GM18858 (cell line): ENCODE measurements at regions not wholly inside any gene's neighbourhood (a gene's known extent, or its start where the extent isn't known, plus 50 kb on each side); places are given as distances from the start of the nearest gene placed in this dataset.

Source experiments
- ATAC-seq: cut with Tn5 transposase; IDR thresholded peaks from one replicate; pipeline ENCODE4 v1.9.1; 2021; ENCODE audit not compliant: unreplicated experiment

DNA sequence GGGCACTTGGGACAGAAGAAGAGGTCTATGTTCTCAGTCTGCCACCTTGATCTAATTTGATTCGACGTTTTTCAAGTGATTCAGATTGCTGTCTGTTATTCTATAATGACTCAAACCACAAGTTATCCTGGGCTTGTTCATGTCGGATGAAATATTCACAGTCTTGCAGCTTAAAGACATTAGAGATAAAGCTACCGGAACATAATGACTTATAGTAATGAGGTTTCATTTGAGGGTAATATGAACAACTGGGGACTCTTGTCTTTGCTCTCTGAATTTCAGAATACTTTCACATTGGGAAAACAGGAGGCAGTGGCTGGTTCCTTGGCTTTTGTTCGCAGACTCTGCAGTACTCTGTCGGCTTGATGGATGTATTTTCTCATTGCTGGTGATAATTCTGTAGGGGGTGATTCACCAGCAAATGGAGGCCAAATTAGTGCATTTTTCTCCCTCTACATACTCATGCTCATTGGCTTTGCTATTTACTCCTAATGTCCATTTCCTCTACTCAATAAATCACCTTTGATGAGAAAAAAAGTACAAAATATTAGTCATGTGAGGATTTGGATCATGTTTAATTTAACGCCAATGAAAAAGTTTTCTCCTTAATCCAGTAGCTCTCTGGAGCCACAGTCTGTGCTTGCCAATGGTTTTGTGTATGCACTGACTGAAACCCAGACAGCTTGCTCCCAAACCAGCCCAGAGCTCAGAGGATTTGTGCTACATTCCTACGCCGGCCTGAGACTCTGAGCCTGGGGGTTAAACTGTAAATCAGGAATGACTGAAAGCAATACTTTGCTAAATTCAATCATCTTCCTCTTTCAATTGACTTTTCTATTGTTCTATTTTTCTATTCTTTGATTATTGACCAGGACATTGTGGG is 154.7 kb upstream of the ANKH start:
- ATAC-seq, result no peak

DNA sequence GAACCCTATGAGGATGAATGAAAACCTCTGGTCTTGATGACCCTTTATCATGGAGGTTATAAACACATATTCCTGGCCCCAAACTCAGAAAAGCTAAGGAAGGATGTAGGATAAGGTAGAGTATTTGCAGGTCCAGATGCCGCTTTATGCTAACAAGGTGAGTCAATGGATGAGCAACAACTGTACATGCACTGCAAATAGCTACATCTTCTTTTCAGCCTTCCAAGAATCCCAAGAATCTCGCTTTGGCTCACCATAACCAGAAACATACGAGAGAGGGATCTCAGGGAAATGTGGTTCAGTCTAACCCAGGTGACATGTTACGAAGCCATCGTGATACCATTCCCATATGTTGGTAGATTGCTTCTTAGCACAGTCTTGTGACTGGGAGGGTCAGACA is 152.3 kb upstream of the ANKH start:
- no peak for ATAC-seq

DNA sequence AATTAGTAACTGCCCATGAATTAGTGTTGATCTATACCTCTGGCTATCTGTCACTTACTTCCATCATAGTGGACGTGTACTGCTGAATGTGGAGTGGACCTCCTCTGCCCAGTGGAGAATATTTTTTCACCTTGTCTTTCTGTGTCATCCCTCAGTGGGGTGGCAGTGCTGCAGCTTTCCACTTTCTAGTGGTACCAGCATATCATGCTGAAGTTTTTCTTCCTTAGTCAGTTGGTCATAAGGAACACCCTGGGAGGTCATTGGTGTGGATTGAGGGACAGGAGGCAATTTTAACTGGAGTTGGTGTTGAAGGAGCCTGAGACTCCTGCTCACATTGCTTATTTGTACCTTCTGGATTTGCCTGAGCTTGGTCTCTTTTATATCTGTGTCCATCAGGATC is 151.7 kb upstream of the ANKH start:
- ATAC-seq, result no peak

DNA sequence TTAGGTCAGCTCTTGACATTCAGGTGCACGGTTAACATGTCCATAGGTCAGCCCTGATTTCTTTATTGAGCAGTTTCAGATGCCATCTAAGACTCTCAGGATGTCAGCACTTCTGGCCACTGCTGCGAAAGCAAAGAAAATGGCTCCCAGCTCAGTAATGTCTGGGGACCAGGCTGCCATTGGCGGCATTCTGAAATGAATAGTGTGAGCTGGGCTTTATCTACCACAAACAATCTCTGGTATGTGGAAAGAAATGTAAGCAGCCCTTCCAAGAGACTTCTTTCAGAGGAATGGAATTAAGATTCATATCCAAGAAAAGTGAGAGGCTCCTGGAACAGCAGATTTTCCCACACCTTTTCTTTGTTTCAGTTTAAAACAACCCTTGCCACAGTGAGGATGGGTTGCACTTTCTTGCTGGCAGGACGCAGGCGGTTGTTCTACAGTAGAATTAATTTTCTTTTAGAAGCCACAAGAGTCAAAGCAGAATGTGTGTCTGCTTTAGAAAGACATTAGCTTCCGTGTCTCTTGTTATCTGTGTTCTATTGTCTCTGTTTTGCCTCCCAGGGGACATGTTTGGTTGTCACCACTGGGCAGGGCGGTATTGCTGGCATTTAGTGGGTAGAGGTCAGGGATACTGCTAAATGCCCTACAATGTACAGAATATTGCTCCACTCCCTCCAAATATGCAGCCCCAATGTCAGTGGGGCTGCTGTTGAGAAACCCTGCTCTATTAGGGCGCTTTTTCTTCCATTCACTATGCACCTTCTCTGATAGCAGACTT is 149.9 kb upstream of the ANKH start:
- ATAC-seq, result no peak

DNA sequence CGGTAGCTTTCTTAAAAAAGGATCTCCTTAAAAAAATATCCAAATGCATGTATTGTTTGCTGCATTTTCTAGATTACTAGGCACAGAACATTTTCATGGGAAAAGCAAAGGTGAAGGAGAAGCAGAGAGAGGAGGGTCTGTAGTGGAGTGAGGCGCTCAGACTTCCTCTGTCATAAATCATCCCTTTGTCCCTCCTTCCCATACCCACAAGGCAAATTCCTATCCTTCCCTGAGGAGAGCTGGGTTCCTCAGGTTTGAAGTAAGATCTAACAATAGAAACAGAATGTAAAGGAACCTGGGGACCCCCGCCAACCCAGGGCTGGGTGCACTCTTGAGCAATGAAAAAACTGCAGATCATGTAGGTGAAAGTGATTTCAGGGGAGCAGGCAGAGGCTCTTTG is 149.2 kb upstream of the ANKH start:
- no peak for ATAC-seq

DNA sequence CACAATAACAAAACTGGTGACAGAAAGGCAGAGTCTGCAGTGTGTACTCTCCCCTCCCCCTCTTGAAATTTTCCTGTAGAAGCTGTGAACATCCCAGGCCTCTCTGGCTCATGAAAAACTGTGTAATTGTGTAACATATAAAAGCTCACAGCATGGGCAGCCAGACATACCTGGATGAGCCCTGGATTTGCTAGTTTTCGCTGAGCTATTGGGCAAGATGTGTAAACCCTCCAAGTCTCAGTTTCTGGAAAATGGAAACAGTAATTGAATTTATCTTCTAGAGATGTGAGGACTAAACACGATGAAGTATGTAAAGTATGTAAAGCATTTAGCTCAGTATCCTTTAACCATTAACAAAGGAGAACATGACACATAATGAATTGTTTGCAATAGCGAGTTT is 143.2 kb upstream of the ANKH start:
- no peak for ATAC-seq

DNA sequence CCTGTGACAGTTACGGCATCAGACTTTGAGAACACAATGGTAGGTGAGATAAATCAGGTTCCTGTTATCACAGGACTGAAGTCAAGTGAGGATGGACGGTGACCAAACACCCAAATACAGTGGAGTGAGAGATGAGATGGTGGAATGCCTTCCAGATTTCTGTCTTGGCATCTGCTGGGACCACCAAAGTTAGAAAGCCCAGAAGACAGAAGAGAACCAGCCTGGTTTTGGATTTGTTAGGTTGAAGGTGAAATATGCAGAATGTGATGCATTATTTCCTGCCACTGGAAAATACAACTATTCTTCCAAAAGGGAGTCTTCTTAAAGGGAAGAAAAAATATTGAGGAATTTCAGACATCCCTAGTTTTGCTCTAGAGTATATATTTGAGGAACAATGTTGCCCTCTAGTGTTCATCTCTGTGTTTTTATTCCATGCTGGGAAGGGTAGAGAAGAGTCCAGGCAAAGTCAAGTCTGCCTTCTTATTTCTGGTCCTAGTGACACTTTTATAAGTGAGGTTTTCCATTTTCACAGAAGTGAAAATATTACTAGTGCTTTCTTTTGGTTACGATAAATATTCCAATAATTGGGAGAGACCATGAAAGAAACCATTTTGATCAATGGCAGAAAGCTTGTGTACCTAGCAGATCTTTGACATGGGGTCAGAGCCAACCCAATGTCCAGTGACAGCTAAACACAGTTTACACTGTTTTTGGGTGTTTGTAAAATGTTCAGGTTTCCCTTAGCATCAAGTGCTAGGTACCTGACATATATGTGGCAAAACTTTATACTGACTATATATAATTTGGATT is 142.3 kb upstream of the ANKH start:
- no peak for ATAC-seq

DNA sequence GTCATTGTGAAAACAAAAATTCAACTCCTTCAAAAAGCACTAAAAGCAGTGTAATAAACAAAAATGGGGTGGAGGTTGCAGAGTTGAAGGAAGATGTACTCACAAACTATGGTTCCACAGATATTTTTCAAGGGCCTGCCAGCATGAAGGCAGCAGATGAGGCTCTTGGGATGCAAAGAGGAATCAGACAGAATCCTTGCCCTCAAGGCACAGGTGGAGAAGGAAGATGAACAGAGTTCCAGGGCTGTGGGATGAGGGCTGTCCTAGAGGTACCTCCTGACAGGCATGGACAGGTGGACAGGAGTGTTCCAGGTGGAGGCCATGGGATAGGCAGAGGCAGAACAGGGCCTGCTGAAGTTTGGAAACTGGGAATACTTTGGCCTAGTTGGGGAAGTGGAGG is 140.5 kb upstream of the ANKH start:
- no peak for ATAC-seq

DNA sequence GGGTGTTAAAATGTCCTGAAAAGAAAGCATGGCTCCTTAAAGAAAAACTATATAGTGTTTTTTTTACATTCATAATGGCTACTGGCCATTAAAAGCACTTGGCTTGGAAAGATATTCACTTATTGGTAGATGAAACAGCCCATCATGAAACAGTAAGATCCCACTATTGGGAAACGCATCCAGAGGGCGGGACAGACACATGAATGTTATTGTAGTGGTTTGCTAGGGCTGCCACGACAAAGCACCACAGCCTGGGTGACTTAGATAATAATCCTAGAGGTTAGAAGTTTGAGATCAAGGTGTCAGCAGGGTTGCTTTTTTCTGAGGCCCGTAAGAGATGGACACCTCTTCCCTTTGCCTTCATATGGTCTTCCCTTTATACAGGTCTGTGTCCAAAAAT is 139.4 kb upstream of the ANKH start:
- ATAC-seq, result no peak

DNA sequence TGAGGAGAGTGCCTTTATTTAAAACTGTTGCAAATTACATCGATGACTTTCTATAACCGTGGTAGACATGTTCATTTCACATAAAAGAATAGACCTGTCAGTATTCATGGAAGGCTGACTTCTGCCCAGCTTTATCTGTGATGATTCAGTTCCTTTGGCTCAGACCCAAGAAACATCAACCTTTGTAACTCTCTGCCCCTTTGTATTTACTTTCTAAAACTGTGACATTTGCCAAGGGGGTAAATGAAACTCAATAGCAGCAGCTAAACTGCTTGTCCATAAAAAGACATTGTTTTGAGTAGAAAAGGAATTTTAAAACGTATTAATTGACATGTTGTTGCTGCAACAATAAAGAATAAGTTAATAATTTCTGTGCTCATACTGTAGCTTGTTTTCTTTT is 137.8 kb upstream of the ANKH start:
- ATAC-seq, result no peak

DNA sequence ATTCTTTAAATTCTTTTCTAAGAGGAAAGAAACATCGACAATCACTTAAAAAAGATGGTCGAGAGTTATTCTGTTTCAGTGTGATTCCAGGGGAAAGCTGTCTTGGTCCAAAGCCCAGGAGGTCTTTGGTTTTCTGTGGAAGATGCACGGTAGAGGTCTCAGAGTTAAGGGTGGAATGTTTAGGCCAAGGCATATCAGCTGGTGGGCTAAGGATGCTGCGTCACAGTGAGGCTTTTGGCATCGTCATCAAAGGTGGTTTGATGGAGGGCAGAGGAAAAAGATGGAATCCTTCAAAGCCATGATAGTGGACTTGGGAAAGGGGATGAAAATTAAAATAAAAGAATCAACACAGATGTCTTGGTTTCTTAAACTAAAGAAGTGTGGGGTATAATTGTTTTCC is 137.3 kb upstream of the ANKH start:
- no peak for ATAC-seq

DNA sequence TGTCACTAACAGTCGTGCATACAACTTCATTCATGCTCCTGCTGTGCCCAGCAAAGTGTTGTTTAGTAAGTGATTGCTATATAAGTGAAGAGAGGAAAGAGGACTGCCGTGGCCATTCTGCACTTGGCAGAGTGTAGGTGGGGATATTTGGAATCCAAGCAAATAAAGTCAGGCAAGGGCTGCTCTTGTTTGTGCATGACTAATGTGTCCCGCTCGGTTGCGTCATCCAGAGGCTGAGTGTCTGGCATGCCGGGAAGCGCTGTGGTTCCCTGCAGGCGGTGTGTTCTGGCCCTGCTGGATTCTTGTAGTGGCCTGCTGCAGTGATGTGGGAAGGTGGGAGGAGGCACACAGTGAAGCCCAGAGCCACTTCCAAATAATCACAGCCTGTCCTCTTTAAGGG is 136.9 kb upstream of the ANKH start:
- no peak for ATAC-seq

DNA sequence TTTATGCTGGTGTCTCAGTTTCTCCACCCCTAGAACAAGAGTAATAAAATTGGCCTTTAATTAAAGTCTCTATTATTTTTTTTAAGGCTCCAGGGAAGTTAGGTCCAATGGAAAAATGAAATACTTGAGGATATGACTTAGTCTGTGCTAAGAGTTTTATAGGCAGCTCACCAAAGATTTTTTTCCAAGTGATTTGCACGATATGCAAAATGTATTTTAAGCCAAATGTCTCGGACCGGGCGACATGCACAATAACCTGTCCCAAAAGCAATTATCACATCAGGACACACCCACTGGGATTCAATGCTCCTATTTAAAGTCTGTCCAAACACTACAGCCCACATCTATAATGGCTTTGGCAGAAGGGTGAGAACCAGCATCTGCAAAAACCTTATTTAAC is 136.1 kb upstream of the ANKH start:
- ATAC-seq, result no peak

DNA sequence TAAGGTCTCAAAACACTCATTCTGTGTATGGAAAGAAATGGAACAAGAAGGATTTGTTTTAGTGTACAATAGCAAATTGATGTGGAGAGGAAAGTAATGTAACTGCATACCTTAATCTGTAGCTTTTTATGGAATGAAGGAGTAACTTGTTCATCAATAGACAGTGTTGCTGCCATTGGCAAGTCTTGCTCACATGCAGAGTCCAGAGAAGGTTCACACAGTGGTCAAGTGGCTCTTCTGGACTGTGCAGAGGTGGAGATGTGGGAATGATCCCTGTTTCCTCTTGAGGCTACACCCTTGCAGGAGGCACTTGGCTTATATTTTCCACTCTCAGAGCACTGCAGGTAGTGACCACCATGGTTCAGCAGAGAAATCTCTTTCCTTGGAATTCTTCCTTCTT is 132.9 kb upstream of the ANKH start:
- ATAC-seq, result no peak

DNA sequence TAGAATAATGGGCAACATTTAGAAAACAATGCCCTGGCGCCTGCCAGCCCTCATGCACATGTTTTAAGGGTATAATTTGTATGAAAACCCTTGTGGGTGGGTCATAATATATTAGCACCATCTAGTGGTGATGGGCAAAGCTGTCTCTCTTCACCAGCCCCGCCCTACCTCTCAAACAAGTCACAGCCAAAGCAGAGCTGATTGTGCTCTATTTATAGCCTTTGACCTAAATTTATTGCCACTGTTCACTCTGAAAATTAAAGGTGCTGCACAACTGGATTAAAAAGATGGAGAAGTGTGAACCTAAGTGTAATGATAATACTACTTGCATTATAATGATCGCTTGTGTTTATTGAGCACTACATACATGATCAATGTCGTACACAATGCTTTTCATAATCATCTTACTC is 131.9 kb upstream of the ANKH start:
- ATAC-seq, result peak; percentile 93

DNA sequence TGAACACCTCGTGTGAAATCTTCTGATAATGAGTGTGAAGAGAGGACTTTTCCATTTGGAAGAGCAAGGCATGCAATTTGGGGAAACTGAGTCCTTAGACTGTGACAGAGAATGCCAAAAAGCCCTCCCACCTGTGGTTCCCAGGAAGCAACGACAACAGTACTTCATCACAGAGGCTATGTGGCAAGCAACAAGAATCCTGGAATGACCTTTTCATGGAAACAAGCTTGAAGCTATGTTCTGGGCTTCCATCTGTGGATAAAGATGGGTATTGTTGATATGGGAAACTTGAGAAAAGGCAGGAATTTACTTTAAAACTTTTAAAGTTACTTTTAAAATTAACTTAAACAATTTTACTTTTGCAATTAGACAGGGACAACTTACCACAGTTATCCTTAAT is 131.2 kb upstream of the ANKH start:
- ATAC-seq, result no peak

DNA sequence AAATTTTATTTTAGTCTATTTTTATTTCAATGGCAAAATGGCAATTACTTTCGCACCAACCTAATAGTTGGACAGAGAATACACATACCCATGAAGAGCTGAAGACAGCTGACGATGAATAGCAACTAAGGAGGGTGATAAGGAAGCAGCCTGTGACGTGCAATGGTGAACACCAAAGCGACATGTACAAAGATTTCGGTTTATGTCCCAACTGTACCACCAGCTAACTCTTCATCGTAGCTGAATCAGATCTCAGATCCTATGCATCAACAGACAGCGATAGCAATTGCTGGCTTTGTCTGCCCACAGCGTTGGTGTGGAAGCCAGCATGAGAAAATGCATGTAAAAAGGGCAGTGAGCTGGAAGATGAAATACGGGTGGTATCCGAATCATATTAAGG is 130.6 kb upstream of the ANKH start:
- no peak for ATAC-seq

DNA sequence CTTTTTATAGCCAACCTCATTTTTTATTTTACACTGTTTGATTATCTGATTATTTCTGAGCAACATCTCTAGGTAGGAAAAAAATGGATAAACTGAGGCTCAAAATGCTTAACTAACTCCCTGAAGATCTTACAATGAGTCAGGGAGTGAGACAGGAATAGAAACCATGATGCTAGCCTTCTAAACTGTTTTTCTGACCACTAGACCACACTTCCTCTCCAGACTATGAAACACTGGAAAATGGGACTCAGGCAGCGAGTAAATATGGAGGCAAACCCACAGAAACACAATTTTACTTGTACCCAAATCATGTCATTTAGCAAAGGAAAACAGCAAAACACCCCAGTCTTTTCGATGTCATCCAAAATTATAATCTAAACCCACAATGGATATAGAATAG is 129.9 kb upstream of the ANKH start:
- ATAC-seq, result no peak

DNA sequence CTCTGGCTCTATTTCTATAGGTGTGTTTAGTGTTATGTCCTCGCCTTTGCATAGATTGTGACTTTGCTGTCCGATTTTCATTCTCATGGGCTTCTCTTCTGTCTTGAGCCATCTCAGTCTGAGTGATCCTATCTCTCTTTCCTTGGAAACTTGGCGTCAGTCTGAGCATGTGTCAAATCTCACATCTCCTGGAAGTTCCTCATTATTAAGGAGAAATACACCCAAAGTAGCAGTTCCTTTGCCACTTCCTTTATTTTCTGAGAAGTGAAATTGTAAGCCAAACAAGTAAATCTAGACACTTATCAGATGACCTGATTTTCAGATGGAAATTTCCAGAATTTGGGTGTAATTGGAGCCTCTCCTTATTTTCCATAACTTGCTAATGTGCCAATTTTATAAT is 126.9 kb upstream of the ANKH start:
- no peak for ATAC-seq

DNA sequence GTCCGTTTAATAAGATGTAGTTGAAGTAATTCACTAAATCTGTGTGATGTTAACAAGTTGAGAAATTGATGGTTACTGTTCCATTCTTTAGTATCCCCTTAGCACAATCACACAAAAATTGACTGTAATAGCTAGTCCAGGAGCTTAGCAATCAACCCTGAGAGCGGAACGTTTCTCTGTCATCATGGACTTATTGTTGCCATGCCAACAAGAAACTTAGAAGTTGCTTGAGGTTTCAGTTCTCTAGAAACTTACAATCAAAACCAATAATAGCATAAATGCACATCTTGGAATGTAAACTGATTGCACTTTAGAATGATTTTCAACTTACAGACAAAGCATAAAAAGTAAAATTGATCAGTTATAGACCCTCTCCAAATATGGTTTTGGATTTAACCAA is 125.4 kb upstream of the ANKH start:
- peak; percentile 91 for ATAC-seq

DNA sequence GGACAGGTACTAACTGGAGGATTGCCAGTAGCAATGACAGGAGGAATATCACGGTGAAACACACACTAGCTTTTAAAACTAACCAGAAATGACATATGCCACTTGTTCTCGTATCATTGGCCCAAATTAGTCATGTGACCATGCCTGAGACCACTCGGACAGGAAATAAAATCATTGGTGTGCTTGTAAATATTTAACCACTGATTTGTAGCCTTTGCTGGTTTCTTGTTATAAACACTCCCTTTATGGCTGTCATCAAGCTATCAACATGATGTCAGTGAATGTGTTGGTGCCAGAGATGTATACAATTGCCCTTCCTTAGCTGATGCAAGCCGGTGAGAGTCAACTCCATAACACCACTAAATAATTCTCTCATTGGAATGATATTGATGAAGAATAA is 123.7 kb upstream of the ANKH start:
- no peak for ATAC-seq
